Occipital lobe (tissue), 1 donor: ENCODE measurements at regions not wholly inside any gene's neighbourhood (a gene's known extent, or its start where the extent isn't known, plus 50 kb on each side); places are given as distances from the start of the nearest gene placed in this dataset.
"Not testable (repeated sequence)": the region's sequence is repeated elsewhere in the genome, so short reads cannot be mapped to it uniquely, and the experiment has no call there.

Experiments used
- DNase-seq: peaks from one replicate; lab custom pipeline; 2025; lab: John Stamatoyannopoulos, UW

DNA sequence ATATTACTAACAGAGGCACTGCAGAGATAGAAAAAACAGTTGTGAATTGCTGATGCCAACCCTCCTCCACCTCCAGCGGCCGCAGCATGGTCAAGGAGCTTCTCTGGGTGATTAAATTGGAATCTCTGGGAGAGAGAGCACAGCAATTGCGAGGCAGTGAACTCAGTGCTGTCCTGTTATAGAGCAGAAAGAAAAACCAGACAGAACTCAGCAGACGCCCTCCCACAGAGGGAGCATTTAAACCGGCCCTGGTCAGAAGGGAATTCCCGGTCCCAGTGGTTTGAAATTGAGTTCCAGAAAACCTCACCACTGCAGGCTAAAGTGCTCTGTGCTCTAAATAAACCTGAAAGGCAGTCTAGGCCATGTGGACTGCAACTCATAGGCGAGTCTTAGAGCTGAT lies 175.4 kb downstream of the SQOR start:
- no peak for DNase-seq

- DNase-seq: no peak
Observed at GRCh38 chr15:45812200-45812599, 177.4 kb downstream of the SQOR start.

DNA sequence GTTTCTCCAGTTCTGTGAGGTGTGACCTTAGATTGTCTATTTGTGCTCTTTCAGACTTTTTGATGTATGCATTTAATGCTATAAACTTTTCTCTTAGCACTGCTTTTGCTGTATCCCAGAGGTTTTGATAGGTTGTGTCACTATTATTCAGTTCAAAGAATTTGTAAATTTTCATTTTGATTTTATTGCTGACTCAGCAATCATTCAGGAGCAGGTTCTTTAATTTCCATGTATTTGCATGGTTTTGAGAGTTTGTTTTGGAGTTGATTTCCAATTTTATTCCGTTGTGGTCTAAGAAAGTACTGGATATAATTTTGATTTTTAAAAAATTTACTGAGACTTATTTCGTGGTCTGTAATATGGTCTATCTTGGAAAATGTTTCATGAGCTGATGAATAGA lies 182.7 kb downstream of the SQOR start:
- DNase-seq: not testable (repeated sequence)

DNA sequence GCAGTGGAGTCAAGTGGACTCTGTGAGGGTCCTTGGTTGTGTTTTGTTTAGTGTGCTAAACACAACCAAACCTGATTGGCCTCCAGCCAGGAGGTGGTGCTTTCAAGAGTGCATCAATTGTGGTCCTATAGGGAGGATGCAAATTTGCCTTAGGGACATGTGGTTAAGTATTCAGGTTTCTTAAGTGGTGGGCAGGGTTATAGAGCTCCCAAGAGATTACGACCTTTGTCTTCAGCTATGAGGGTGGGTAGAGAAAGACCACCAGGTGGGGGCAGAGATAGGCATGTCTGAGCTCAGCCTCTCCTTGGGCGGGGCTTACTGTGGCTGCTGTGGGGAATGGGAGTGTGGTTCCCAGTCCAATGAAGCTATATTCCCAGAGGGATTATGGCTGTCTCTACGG lies 186.6 kb downstream of the SQOR start:
- no peak for DNase-seq

GRCh38 chr15:45822968-45823367 lies 188.1 kb downstream of the SQOR start:
- DNase-seq: not testable (repeated sequence)

DNA sequence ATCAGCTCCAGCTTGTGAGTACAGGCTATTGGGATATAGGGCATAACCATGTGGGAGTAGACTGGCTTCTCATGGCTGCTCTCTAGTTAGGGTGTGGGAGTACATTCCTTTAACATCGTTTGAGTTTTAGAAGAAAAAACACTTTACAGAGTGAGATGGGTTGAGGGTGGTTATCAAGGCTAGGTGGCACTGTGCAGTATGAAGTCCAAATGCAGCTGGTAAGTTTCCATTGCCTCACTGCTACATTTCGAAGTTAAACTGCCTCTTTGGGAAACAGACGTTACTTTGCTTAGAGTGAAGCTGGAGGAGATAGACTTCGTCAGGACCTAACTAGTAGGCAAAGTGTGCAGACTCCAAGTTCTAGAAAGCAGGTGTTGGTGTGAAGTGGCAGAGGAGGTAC lies 192.4 kb downstream of the SQOR start:
- DNase-seq: no peak

DNA sequence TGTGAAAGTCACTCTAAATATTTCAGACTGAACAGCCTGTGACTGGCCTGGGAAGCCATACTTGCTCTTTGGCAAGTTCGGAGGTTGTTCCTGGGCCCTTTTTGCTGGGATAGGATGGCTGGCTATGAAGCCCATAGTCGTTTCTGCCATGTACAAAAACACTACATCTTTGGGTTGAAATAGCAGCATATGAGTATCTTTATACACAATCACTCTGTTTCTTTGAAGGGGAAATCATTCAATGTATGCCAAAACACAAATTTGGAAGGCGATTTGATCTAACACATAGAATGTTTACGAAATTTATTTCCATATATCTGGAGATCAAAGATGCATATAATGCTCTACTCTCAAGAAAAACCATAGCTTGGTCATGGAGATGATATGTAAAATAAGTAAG lies 192.9 kb downstream of the SQOR start:
- DNase-seq: no peak

DNA sequence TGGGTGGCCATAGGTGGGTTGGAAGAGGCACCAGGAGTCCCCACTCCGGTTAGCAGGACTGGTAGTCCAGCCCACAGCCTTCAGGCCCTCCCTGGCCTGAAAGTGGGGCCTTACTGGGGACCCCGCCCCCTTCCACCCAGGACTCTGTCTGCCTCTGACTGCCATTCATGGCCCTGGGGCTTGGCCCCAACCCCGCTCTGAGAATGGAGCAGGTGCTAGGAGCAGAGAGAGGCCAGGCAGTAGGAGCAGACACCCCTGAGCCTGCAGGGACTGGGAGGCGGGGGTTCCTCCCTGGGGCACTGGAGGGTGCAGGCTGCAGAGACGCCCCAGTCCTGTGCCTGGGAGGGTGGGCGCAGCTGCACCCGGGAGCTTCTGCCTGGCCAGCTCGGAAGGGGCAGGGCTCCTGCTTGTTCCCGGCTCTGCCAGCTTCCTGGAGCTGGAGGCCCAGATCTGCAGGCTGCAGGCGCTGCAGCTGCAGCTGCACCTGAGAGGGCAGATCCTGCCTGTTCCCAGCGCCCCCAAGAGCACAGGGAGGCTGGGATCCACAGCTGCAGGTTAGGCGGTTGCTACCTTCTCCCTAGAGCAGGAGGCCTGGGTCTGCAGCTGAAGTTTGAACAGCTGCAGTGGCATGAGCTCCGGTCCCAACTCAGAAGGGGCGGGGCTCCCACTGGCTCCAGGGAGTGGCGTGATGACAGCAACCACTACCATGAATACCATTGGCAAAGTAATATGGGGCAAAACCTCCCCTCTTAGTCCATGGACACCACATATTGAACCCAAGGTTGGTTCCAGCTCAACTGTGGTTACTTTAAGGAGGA lies 194.7 kb downstream of the SQOR start:
- DNase-seq: no peak

DNA sequence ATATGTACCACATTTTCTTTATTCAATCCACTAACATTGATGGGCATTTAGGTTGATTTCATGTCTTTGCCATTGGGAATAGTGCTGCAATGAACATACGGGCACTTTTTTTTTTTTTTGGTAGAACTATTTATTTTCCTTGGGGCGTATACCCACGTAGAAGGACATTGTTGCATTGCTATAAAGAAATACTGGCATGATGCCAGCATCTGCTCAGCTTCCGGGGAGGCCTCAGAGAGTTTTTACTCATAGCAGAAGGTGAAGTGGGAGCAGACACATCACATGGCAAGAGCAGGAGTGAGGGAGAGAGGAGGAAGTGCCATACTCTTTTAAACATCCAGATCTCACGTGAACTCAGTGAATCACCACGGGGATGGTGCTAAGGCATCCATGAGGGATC lies 197.0 kb downstream of the SQOR start:
- DNase-seq: no peak

GRCh38 chr15:45834622-45835021 lies 199.8 kb downstream of the SQOR start:
- no peak for DNase-seq

GRCh38 chr15:45842151-45842550 lies 207.3 kb downstream of the SQOR start:
- no peak for DNase-seq

DNA sequence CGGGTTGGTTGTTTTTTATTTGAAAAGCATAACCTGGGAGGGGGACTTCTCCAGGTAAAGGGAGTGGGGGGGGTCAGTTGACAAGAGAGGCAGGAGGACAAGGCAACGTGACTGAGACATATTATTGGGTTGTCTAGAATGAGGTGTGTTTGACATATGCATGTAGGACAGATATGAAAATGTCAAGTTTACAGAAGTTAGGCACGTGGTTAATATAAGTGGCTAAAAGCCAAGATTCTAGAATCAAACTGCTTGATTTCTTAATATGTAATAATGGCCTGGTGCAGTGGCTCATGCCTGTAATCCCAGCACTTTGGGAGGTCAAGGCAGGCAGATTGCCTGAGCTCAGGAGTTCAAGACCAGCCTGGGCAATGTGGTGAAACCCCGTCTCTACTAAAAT lies 212.8 kb downstream of the SQOR start:
- no peak for DNase-seq

DNA sequence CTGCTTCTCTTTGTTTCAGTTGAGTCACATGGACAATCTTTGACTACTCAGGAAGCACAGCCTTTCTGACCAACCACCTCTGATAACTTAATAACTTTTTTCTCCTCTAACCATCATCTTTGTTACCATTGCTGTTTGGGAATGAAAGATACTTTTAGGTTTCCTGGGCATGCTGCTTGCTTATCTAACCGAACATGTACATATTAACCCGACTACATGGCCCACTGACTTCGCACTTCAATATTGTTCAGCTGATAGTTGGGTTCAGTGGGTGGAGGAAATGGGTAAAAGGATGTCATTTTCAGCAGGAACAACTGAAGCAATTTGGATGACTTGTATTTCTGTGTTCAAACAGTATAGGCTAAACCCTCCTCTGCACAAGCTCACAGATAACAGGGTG lies 214.3 kb downstream of the SQOR start:
- DNase-seq: no peak

DNA sequence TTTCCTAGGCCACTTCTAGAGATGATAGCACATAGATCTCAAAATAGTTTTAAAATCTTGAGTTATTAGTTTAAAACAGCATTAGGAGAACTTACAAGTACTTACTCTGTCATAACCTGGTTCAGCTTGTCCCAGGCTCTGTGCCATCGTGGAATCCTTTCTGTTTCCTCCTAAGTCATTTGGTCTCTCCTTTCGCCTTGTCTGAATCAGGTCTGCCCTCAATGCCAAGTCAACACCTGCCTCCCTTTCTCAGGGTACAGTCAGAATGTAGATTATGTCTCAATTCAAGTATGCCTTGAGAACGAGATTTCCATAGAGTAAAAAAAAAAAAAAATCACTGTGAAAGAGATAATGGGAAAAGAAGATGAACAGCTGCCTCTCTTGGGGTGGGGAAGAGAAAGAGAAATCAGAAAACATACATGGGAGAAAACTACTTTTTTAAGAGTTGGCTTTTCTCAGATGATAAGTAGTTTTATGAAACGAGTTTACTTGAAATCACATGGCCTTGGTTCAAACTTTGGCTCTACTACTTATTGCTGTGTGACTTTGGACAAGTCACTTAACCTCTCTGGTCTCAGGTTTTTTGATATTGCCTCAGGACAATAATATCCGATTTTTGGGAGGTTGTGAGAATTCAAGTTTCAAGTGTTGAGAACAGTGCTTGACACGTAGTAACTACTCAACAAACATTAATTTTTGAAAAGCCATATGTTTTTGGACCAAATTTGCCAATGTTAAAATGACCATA lies 219.8 kb downstream of the SQOR start:
- no peak for DNase-seq

GRCh38 chr15:45855210-45855906 lies 220.5 kb downstream of the SQOR start:
- no peak for DNase-seq

DNA sequence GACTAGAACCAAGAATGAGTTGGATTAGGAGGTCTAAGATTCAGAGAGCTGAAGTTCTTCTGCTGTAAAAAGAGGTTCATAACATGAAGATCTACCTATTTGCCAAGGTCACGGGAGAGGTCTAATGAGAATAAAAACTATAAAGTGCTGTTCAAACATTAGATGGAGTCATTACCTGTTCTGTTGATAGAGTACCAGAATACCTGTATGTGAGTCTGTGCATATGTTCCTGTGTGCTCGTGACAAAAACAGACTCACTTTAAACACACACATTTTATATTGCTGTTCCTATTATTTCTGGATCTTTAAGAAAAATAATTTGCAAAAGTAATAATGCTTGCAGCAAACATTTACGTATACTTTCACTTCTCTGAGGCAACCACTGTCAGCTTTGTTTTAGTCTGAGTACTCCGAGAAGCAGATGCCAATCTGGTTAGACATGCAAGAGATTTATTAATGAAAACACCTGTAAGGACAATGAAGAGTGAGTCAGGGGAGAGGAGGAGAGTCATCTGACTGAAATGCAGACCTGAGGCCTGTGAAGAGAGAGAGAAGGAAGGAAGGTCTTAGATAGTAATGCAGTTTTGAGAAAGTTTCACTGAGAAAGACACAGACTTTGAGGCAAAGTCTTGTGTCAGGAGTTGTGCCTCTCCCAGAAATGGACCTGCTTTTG lies 221.2 kb downstream of the SQOR start:
- no peak for DNase-seq

DNA sequence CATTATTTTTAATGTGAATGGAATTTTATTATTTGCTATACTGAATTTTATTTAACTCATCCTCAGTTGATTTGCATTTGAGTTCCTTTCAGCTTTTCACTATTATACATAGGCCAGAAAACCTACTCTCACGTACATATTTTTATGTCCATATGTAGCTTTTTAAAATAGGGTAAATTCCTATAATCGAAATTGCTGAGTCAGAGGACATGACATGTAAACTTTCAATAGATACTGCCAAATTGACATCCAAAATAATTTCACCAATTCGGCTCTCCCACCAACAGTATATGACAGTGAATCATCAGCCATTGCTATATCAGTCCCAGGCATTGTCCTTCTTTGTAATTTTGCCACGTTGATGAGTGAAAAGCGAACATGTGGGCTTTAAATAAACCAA lies 222.5 kb downstream of the SQOR start:
- DNase-seq: no peak

DNA sequence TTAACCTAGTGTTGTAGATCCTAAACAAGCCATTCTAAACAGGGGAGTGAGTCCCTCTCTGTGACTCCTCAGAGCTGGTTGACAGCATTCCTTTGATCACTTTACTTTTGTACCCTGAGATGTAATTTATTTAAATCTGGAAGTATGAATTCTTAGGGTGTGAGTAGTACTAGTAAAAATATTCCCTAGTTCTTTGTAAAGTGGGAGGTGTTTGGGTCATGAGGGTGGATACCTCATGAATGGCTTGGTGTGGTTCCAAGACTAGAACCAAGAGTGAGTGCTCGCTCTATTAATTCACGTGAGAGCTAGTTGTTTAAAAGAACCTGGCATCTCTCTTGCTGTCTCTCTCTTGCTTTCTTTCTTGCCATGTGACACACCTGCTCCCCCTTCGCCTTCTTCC lies 223.7 kb downstream of the SQOR start:
- DNase-seq: no peak

- DNase-seq: no peak
Observed at GRCh38 chr15:45862034-45862433, 227.2 kb downstream of the SQOR start.

GRCh38 chr15:45863881-45864580 lies 229.2 kb downstream of the SQOR start:
- no peak for DNase-seq

DNA sequence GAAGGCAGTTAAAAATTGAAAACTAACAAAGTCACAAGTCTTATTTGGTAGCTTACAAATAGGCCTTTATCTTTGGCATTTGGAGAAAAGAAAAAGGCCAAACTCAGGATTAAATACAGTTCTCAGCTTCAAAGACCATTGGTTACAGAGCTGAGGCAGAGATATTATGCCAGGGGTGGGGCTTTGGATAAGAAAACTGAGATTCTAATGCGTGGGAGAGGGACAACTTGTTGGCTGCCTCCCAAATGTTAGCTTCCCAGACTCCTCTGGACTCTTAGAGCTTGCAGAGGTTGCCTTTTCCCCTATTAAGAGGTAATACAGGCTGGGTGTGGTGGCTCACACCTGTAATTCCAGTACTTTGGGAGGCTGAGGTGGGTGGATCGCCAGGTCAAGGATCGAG lies 231.8 kb downstream of the SQOR start:
- no peak for DNase-seq
